AG09309 (cell line): ENCODE measurements at regions not wholly inside any gene's neighbourhood (a gene's known extent, or its start where the extent isn't known, plus 50 kb on each side); places are given as distances from the start of the nearest gene placed in this dataset.
"Not testable (repeated sequence)": the region's sequence is repeated elsewhere in the genome, so short reads cannot be mapped to it uniquely, and the experiment has no call there.

Source experiments
- DNase-seq: peaks from one replicate; pipeline ENCODE4 v3.0.0-alpha.2; 2010; ENCODE audit warnings: low read depth
- H3K4me3 ChIP-seq: 2 replicates; pipeline ENCODE4 v1.5.1; 2011; ENCODE audit warnings: mild to moderate bottlenecking, low read depth, low read length, moderate library complexity; ENCODE audit not compliant: control insufficient read depth
- CTCF ChIP-seq: IDR thresholded peaks from 2 replicates; pipeline ENCODE4 v1.5.1; 2011; ENCODE audit warnings: mild to moderate bottlenecking, low read depth, low read length, inconsistent platforms; ENCODE audit not compliant: insufficient read depth, control insufficient read depth; ENCODE audit errors: missing control alignments

GRCh38 chr7:25059576-25059975, 65.5 kb downstream of the CYCS start:
- DNase-seq: no peak
- no peak for TF ChIP-seq CTCF
- H3K4me3 ChIP-seq: no peak overlapping the region

DNA sequence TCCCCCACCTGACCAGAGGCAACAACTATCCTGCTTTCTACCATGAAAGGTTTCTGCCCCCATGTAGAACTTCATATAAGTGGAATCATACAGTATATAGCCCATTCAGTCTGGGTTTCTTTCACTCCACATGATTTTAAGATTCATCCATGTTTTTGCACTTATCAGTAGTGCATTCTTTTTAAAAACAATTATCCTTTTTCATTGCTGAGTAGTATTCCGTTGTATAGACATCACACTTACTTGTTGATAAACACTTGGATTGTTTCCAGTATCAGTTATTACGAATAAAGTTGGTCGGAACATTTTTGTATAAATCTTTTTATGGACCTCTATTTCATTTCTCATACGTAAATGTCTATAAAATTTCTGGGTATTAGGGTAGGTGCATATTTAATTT, 68.7 kb downstream of the CYCS start:
- no peak for TF ChIP-seq CTCF
- no peak overlapping the region for H3K4me3 ChIP-seq
- DNase-seq: no peak

GRCh38 chr7:25055520-25056220, 69.4 kb downstream of the CYCS start:
- TF ChIP-seq CTCF: no peak
- H3K4me3 ChIP-seq: no peak overlapping the region
- DNase-seq: no peak

GRCh38 chr7:25054819-25055519, 70.1 kb downstream of the CYCS start:
- DNase-seq: no peak
- H3K4me3 ChIP-seq: no peak overlapping the region
- TF ChIP-seq CTCF: no peak

DNA sequence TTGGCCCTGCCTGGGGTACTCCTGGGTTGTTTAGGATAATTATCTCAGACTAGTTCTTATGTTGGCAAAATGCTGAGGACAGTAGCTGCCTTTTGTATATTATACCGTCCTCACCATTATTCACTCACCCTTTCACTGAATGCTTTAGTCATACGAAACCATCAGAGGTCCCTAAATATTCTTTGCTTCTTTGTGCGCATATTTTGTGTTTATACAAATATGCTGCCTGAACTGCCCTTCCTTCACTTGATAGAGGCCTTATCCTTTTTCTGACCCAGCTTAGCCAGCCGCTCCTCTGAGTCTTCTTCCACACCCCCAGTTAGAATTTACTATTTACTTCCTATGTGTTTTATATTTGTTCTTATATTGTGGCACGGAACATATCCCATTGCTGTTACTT, 70.2 kb upstream of the OSBPL3 start:
- no peak for TF ChIP-seq CTCF
- no peak for DNase-seq
- no peak overlapping the region for H3K4me3 ChIP-seq

- no peak for DNase-seq
- H3K4me3 ChIP-seq: no peak overlapping the region
- TF ChIP-seq CTCF: no peak
Measured at GRCh38 chr7:25048444-25048834, 68.5 kb upstream of the OSBPL3 start.

- not testable (repeated sequence) for H3K4me3 ChIP-seq, DNase-seq
Measured at GRCh38 chr7:25047571-25048443, 67.8 kb upstream of the OSBPL3 start.
